Skeletal muscle satellite cell (primary cell): ENCODE measurements at regions not wholly inside any gene's neighbourhood (a gene's known extent, or its start where the extent isn't known, plus 50 kb on each side); places are given as distances from the start of the nearest gene placed in this dataset.

Experiments used
- H3K27me3 ChIP-seq: 2 replicates; pipeline ENCODE4 v1.7.0; 2013; ENCODE audit warnings: low read length; ENCODE audit not compliant: control insufficient read depth, insufficient read depth
- H3K36me3 ChIP-seq: 2 replicates; pipeline ENCODE4 v1.7.0; 2013; ENCODE audit warnings: mild to moderate bottlenecking, control low read depth, low read length; ENCODE audit not compliant: insufficient read depth
- H3K4me1 ChIP-seq: 2 replicates; pipeline ENCODE4 v1.7.0; 2013; ENCODE audit warnings: low read length; ENCODE audit not compliant: control insufficient read depth, insufficient read depth
- H3K4me2 ChIP-seq: 2 replicates; pipeline ENCODE4 v1.7.0; 2013; ENCODE audit warnings: mild to moderate bottlenecking, low read length
- H3K4me3 ChIP-seq: 2 replicates; pipeline ENCODE4 v1.7.0; 2013; ENCODE audit warnings: low read length
- H3K9ac ChIP-seq: 2 replicates; pipeline ENCODE4 v1.7.0; 2013; ENCODE audit warnings: mild to moderate bottlenecking, low read depth, low read length, moderate library complexity
- H3K9me3 ChIP-seq: replicated peaks from 2 replicates; pipeline ENCODE4 v1.7.0; 2013; ENCODE audit warnings: mild to moderate bottlenecking, control low read depth, low read length

GRCh38 chr1:68330391-68330790, 98.1 kb upstream of the WLS start:
- Histone ChIP-seq H3K9ac (no peak overlapping the region), H3K4me3 (no peak overlapping the region), H3K4me1 (peaks cover 49% of the 10 kb centered on the region), H3K36me3 (no peaks in the 10 kb centered on the region), H3K4me2 (no peak overlapping the region), H3K27me3 (no peaks in the 10 kb centered on the region), H3K9me3 (no peaks in the 10 kb centered on the region)

- H3K27me3 ChIP-seq, result no peaks in the 10 kb centered on the region
- H3K4me2 ChIP-seq, result no peak overlapping the region
- peaks cover 49% of the 10 kb centered on the region for H3K4me1 ChIP-seq
- H3K36me3 ChIP-seq, result no peaks in the 10 kb centered on the region
- H3K4me3 ChIP-seq, result no peak overlapping the region
- H3K9me3 ChIP-seq, result no peaks in the 10 kb centered on the region
- no peak overlapping the region for H3K9ac ChIP-seq
These were observed 96.9 kb upstream of the WLS start for GRCh38 chr1:68329096-68329835.

- Histone ChIP-seq H3K36me3 (no peaks in the 10 kb centered on the region), H3K27me3 (no peaks in the 10 kb centered on the region), H3K9me3 (no peaks in the 10 kb centered on the region), H3K4me1 (peaks cover 51% of the 10 kb centered on the region), H3K4me2 (peak overlapping the region; percentile 4), H3K9ac (no peak overlapping the region), H3K4me3 (no peak overlapping the region)
These were observed 96.2 kb upstream of the WLS start for GRCh38 chr1:68328490-68328889.

- peak overlapping the region; percentile 4 for H3K4me2 ChIP-seq
- peaks cover 60% of the 10 kb centered on the region for H3K4me1 ChIP-seq
- no peak overlapping the region for H3K4me3 ChIP-seq
- H3K9ac ChIP-seq, result no peak overlapping the region
- H3K36me3 ChIP-seq, result no peaks in the 10 kb centered on the region
- no peaks in the 10 kb centered on the region for H3K9me3 ChIP-seq
- H3K27me3 ChIP-seq, result no peaks in the 10 kb centered on the region
These were observed 95.1 kb upstream of the WLS start for GRCh38 chr1:68327414-68327813.

GRCh38 chr1:68326481-68326880, 94.2 kb upstream of the WLS start:
- H3K4me3 ChIP-seq, result no peak overlapping the region
- H3K4me2 ChIP-seq, result no peak overlapping the region
- H3K36me3 ChIP-seq, result no peaks in the 10 kb centered on the region
- H3K27me3 ChIP-seq, result no peaks in the 10 kb centered on the region
- H3K4me1 ChIP-seq, result peaks cover 55% of the 10 kb centered on the region
- H3K9me3 ChIP-seq, result no peaks in the 10 kb centered on the region
- no peak overlapping the region for H3K9ac ChIP-seq

- H3K9ac ChIP-seq, result no peak overlapping the region
- H3K27me3 ChIP-seq, result peaks cover 4% of the 10 kb centered on the region
- H3K4me3 ChIP-seq, result no peak overlapping the region
- no peaks in the 10 kb centered on the region for H3K36me3 ChIP-seq
- H3K9me3 ChIP-seq, result no peaks in the 10 kb centered on the region
- no peak overlapping the region for H3K4me2 ChIP-seq
- H3K4me1 ChIP-seq, result peaks cover 36% of the 10 kb centered on the region
These were observed 92.0 kb upstream of the WLS start for GRCh38 chr1:68324316-68324715.

- Histone ChIP-seq H3K36me3 (no peaks in the 10 kb centered on the region), H3K9me3 (no peaks in the 10 kb centered on the region), H3K4me2 (peak overlapping the region; percentile 44), H3K4me1 (peaks cover 23% of the 10 kb centered on the region), H3K27me3 (peaks cover 4% of the 10 kb centered on the region), H3K4me3 (no peak overlapping the region), H3K9ac (no peak overlapping the region)
These were observed 90.7 kb upstream of the WLS start for GRCh38 chr1:68322837-68323687.

GRCh38 chr1:68322096-68322495, 89.8 kb upstream of the WLS start:
- H3K27me3 ChIP-seq, result peaks cover 4% of the 10 kb centered on the region
- no peak overlapping the region for H3K9ac ChIP-seq
- H3K9me3 ChIP-seq, result no peaks in the 10 kb centered on the region
- no peaks in the 10 kb centered on the region for H3K36me3 ChIP-seq
- no peak overlapping the region for H3K4me2 ChIP-seq
- no peak overlapping the region for H3K4me3 ChIP-seq
- peaks cover 14% of the 10 kb centered on the region for H3K4me1 ChIP-seq

GRCh38 chr1:68321084-68321685, 88.9 kb upstream of the WLS start:
- H3K27me3 ChIP-seq, result peaks cover 4% of the 10 kb centered on the region
- no peaks in the 10 kb centered on the region for H3K36me3 ChIP-seq
- no peak overlapping the region for H3K4me2 ChIP-seq

GRCh38 chr1:68320349-68320748, 88.0 kb upstream of the WLS start:
- Histone ChIP-seq H3K4me3 (no peak overlapping the region), H3K9ac (no peak overlapping the region)

More at GRCh38 chr1:68321084-68321685, 88.9 kb upstream of the WLS start:
- H3K4me3 ChIP-seq, result no peak overlapping the region
- H3K4me1 ChIP-seq, result peaks cover 11% of the 10 kb centered on the region
- H3K9me3 ChIP-seq, result no peaks in the 10 kb centered on the region
- H3K9ac ChIP-seq, result no peak overlapping the region

GRCh38 chr1:68319907-68320306, 87.6 kb upstream of the WLS start:
- Histone ChIP-seq H3K9me3 (no peaks in the 10 kb centered on the region), H3K4me1 (peaks cover 11% of the 10 kb centered on the region), H3K9ac (no peak overlapping the region), H3K4me3 (no peak overlapping the region), H3K36me3 (no peaks in the 10 kb centered on the region), H3K4me2 (no peak overlapping the region), H3K27me3 (peaks cover 4% of the 10 kb centered on the region)

More at GRCh38 chr1:68320349-68320748, 88.0 kb upstream of the WLS start:
- Histone ChIP-seq H3K9me3 (no peaks in the 10 kb centered on the region), H3K4me2 (no peak overlapping the region), H3K4me1 (peaks cover 11% of the 10 kb centered on the region), H3K36me3 (no peaks in the 10 kb centered on the region), H3K27me3 (peaks cover 4% of the 10 kb centered on the region)
